Vagina (tissue), 2 donors: ENCODE measurements at regions not wholly inside any gene's neighbourhood (a gene's known extent, or its start where the extent isn't known, plus 50 kb on each side); places are given as distances from the start of the nearest gene placed in this dataset.

ENCODE experiments used
- POLR2A ChIP-seq, 2 donors: fragments of 450-650 bp; IDR thresholded peaks; one replicate each; pipeline ENCODE4 v1.6.1; 2017; ENCODE audit warnings: antibody characterized with exemption in 2 of 2, mild to moderate bottlenecking in 2 of 2, moderate library complexity in 2 of 2
- POLR2AphosphoS5 ChIP-seq, 2 donors: sonication (generic); formaldehyde crosslinking; IDR thresholded peaks; one replicate each; pipeline ENCODE4 v1.9.0; 2017; ENCODE audit warnings: antibody characterized with exemption in 2 of 2, mild to moderate bottlenecking in 2 of 2, low read depth in 1 of 2; ENCODE audit not compliant: insufficient read depth in 1 of 2
- TF ChIP-seq, protein P1 (sequence below), 3 experiments: fragments of 450-650 bp in 2 of 3; fragments of 200-600 bp in 1 of 3; sonication (generic) in 1 of 3; IDR thresholded peaks; one replicate each; pipeline ENCODE4 v1.5.1; 2017 to 2019; ENCODE audit warnings: antibody characterized with exemption in 3 of 3, mild to moderate bottlenecking in 2 of 3, moderate library complexity in 2 of 3

DNA sequence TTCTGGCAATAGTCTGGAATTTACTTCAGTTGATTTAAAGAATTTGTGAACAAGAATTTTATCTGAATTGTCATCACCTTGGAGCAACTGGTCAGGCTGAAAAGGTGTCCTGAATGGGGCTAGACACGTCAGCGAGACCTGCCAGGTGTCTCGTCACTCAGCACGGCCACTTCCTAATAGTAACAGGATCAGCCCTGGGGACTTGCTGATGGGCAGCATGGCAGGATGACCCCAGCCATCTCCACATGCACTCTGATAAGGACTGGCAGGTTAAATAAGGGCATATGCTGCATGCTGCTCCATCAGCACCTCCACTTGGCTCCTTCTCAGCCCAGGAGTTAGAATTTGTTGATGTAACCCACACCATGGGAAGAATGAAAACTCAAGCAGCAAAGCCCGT, 224.2 kb downstream of the FOXO1 start:
- TF ChIP-seq, protein P1, sequence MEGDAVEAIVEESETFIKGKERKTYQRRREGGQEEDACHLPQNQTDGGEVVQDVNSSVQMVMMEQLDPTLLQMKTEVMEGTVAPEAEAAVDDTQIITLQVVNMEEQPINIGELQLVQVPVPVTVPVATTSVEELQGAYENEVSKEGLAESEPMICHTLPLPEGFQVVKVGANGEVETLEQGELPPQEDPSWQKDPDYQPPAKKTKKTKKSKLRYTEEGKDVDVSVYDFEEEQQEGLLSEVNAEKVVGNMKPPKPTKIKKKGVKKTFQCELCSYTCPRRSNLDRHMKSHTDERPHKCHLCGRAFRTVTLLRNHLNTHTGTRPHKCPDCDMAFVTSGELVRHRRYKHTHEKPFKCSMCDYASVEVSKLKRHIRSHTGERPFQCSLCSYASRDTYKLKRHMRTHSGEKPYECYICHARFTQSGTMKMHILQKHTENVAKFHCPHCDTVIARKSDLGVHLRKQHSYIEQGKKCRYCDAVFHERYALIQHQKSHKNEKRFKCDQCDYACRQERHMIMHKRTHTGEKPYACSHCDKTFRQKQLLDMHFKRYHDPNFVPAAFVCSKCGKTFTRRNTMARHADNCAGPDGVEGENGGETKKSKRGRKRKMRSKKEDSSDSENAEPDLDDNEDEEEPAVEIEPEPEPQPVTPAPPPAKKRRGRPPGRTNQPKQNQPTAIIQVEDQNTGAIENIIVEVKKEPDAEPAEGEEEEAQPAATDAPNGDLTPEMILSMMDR (IDR thresholded peaks at IDR 0.05) = no peak
- TF ChIP-seq POLR2A (IDR thresholded peaks at IDR 0.05) = no peak
- TF ChIP-seq POLR2AphosphoS5 (IDR thresholded peaks at IDR 0.05; ENCODE audit: insufficient read depth in 1 of 2, low read depth in 1 of 2) = no peak
